Activated CD8-positive, alpha-beta T cell treated with anti-CD3 and anti-CD28 coated beads for 36 hours (primary cell): ENCODE measurements at regions not wholly inside any gene's neighbourhood (a gene's known extent, or its start where the extent isn't known, plus 50 kb on each side); places are given as distances from the start of the nearest gene placed in this dataset.

Experiments used
- ATAC-seq: fragments of 200-7000 bp; cut with Tn5 transposase; one replicate; pipeline ENCODE4 v1.10.0; 2021; ENCODE audit warnings: mild to moderate bottlenecking, moderate library complexity
- CTCF ChIA-PET: fragments of 350-600 bp; sonication (Branson Sonifier 250); formaldehyde crosslinking; loops from one replicate; lab custom pipeline; 2021; ENCODE audit warnings: antibody characterized with exemption; lab: Charles Lee
- POLR2A ChIA-PET: fragments of 350-600 bp; sonication (Branson Sonifier 250); formaldehyde crosslinking; loops from one replicate; lab custom pipeline; 2021; ENCODE audit warnings: antibody characterized with exemption; lab: Charles Lee
- DNase-seq: peaks from one replicate; pipeline ENCODE4 v3.0.0-alpha.2; 2020
- H3K27ac Mint-ChIP-seq: one replicate; pipeline ENCODE4 v1.8.0; 2021; ENCODE audit warnings: mild to moderate bottlenecking, mixed read lengths
- H3K27me3 Mint-ChIP-seq: one replicate; pipeline ENCODE4 v1.8.0; 2021; ENCODE audit warnings: mixed read lengths
- H3K36me3 Mint-ChIP-seq: one replicate; pipeline ENCODE4 v1.8.0; 2021; ENCODE audit warnings: low read depth, mixed read lengths
- H3K4me1 Mint-ChIP-seq: one replicate; pipeline ENCODE4 v1.8.0; 2021; ENCODE audit warnings: low read depth, mixed read lengths
- H3K4me3 Mint-ChIP-seq: one replicate; pipeline ENCODE4 v1.8.0; 2021; ENCODE audit warnings: mild to moderate bottlenecking, moderate library complexity, mixed read lengths
- H3K9me3 Mint-ChIP-seq: one replicate; pipeline ENCODE4 v1.8.0; 2021; ENCODE audit warnings: mixed read lengths
- intact Hi-C: fragments of 100-400 bp; cut with micrococcal nuclease; formaldehyde crosslinking; loops from one replicate; pipeline ENCODE4 v1.10.0; 2022
- TF ChIP-seq, protein P1 (sequence below): fragments of 200-600 bp; IDR thresholded peaks from one replicate; pipeline ENCODE4 v1.8.0; 2022; ENCODE audit warnings: antibody characterized with exemption, mild to moderate bottlenecking

GRCh38 chr10:28977518-28977917, 300.2 kb downstream of the BAMBI start:
- DNase-seq = no peak
- no peak overlapping the region for H3K4me3 Mint-ChIP-seq
- H3K4me1 Mint-ChIP-seq = no peaks in the 10 kb centered on the region
- peaks cover 4% of the 10 kb centered on the region for H3K9me3 Mint-ChIP-seq
- H3K27ac Mint-ChIP-seq = no peak overlapping the region
- ChIA-PET POLR2A (interaction anchor here (0.5 kb wide), 1 partner anchor 456 kb away, joined by 3 read pairs; no protein-coding TSS in a partner anchor), CTCF (interaction anchor here (1.4 kb wide), 1 partner anchor 314 kb away, joined by 5 read pairs; no protein-coding TSS in a partner anchor)
- intact Hi-C loops = no loop called here
- ATAC-seq = no peak
- H3K27me3 Mint-ChIP-seq = no peaks in the 10 kb centered on the region
- TF ChIP-seq, protein P1, sequence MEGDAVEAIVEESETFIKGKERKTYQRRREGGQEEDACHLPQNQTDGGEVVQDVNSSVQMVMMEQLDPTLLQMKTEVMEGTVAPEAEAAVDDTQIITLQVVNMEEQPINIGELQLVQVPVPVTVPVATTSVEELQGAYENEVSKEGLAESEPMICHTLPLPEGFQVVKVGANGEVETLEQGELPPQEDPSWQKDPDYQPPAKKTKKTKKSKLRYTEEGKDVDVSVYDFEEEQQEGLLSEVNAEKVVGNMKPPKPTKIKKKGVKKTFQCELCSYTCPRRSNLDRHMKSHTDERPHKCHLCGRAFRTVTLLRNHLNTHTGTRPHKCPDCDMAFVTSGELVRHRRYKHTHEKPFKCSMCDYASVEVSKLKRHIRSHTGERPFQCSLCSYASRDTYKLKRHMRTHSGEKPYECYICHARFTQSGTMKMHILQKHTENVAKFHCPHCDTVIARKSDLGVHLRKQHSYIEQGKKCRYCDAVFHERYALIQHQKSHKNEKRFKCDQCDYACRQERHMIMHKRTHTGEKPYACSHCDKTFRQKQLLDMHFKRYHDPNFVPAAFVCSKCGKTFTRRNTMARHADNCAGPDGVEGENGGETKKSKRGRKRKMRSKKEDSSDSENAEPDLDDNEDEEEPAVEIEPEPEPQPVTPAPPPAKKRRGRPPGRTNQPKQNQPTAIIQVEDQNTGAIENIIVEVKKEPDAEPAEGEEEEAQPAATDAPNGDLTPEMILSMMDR = no peak
- H3K36me3 Mint-ChIP-seq = no peaks in the 10 kb centered on the region

GRCh38 chr10:28980264-28980663, 302.9 kb downstream of the BAMBI start:
- peaks cover 4% of the 10 kb centered on the region for H3K9me3 Mint-ChIP-seq
- H3K27me3 Mint-ChIP-seq = peaks cover 4% of the 10 kb centered on the region
- intact Hi-C loops = no loop called here
- H3K27ac Mint-ChIP-seq = no peak overlapping the region
- H3K4me1 Mint-ChIP-seq = no peaks in the 10 kb centered on the region
- H3K4me3 Mint-ChIP-seq = no peak overlapping the region
- no peaks in the 10 kb centered on the region for H3K36me3 Mint-ChIP-seq
- DNase-seq = no peak
- TF ChIP-seq, protein P1 = no peak
- no peak for ATAC-seq
- CTCF ChIA-PET = interaction anchor here (0.9 kb wide), 1 partner anchor 324 kb away, joined by 3 read pairs; no protein-coding TSS in a partner anchor
- POLR2A ChIA-PET = no interaction called here

DNA sequence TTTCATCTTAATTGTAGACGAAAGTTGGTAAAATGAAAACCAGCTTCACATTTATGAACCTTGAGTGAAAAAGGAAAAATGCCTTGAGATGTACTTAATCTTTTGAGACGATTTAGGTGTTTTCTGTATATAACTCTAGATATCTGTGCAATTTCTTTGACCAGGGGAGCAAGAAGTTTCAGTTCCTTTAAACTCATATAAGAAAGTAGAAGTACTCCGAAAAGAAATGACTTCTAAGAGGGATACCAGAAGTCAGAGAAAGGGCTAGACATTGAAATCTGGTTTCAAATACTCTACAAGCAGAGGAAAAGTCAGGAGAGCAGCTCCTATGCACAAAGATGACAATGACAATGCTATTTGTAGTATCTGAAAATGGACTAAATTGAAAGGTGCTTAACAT, 303.7 kb downstream of the BAMBI start:
- Mint-ChIP-seq H3K27ac (no peak overlapping the region), H3K36me3 (no peaks in the 10 kb centered on the region), H3K4me1 (no peaks in the 10 kb centered on the region), H3K27me3 (peaks cover 4% of the 10 kb centered on the region), H3K9me3 (peaks cover 4% of the 10 kb centered on the region), H3K4me3 (no peak overlapping the region)
- intact Hi-C loops = no loop called here
- DNase-seq (no peak), ATAC-seq (no peak)
- TF ChIP-seq, protein P1 = no peak
- ChIA-PET CTCF (interaction anchor here (0.9 kb wide), 1 partner anchor 324 kb away, joined by 3 read pairs; no protein-coding TSS in a partner anchor), POLR2A (no interaction called here)

DNA sequence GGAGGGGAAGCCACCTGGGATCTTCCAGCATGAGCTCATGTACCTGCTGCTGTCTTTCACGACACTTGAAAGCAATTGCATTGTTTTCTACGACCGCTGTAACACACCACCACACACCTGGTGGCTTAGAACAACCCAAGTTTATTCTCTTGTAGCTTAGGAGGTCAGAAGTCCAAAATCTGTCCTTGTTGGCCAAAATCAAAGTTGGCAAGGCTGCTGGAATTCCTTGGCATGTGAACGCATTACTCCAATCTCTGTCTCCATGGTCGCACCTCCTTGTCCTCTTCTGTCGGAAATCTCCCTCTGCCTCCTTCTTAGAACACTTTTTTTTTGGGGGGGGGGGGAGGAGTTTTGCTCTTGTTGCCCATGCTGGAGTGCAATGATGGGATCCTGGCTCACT, 305.7 kb downstream of the BAMBI start:
- Mint-ChIP-seq H3K9me3 (no peaks in the 10 kb centered on the region), H3K27ac (no peak overlapping the region), H3K27me3 (peaks cover 4% of the 10 kb centered on the region), H3K4me1 (no peaks in the 10 kb centered on the region), H3K36me3 (no peaks in the 10 kb centered on the region), H3K4me3 (no peak overlapping the region)
- ChIA-PET CTCF (no interaction called here), POLR2A (no interaction called here)
- DNase-seq (no peak), ATAC-seq (no peak)
- intact Hi-C loops = no loop called here
- TF ChIP-seq, protein P1 = no peak

- H3K4me1 Mint-ChIP-seq = no peaks in the 10 kb centered on the region
- CTCF ChIA-PET = no interaction called here
- no peak for DNase-seq
These were observed 305.1 kb upstream of the LYZL1 start for GRCh38 chr10:28983799-28984198.

More at GRCh38 chr10:28983799-28984198, 305.1 kb upstream of the LYZL1 start:
- POLR2A ChIA-PET = no interaction called here
- Mint-ChIP-seq H3K27me3 (peaks cover 5% of the 10 kb centered on the region), H3K4me3 (no peak overlapping the region), H3K9me3 (no peaks in the 10 kb centered on the region), H3K36me3 (no peaks in the 10 kb centered on the region), H3K27ac (no peak overlapping the region)
- ATAC-seq = no peak
- TF ChIP-seq, protein P1 = no peak
- intact Hi-C loops = no loop called here
